Type B pancreatic cell (in vitro differentiated cells): ENCODE measurements at regions not wholly inside any gene's neighbourhood (a gene's known extent, or its start where the extent isn't known, plus 50 kb on each side); places are given as distances from the start of the nearest gene placed in this dataset.
A peak's percentile ranks its signal among the peaks of the same experiment; 100 is the strongest.

Experiments used
- DNase-seq: peaks from one replicate; pipeline ENCODE4 v3.0.0; 2021; ENCODE audit warnings: mixed read lengths; ENCODE audit not compliant: unreplicated experiment; ENCODE audit errors: extremely low spot score
- H3K27ac Mint-ChIP-seq: 2 replicates; pipeline ENCODE4 v1.8.0; 2021; ENCODE audit warnings: mild to moderate bottlenecking, mixed read lengths
- H3K27me3 Mint-ChIP-seq: 2 replicates; pipeline ENCODE4 v1.8.0; 2021; ENCODE audit warnings: mixed read lengths
- H3K36me3 Mint-ChIP-seq: 2 replicates; pipeline ENCODE4 v1.8.0; 2021; ENCODE audit warnings: mixed read lengths
- H3K4me1 Mint-ChIP-seq: one replicate; pipeline ENCODE4 v1.8.0; 2021; ENCODE audit warnings: mixed read lengths; ENCODE audit not compliant: unreplicated experiment
- H3K4me3 Mint-ChIP-seq: 2 replicates; pipeline ENCODE4 v1.8.0; 2021; ENCODE audit warnings: mild to moderate bottlenecking, mixed read lengths
- H3K9me3 Mint-ChIP-seq: 2 replicates; pipeline ENCODE4 v1.8.0; 2021; ENCODE audit warnings: mixed read lengths
- CTCF ChIP-seq: fragments of 200-600 bp; sonication (generic); conservative IDR thresholded peaks from 2 replicates; pipeline ENCODE4 v1.5.0; 2021; ENCODE audit warnings: antibody characterized with exemption, mild to moderate bottlenecking

- H3K36me3 Mint-ChIP-seq = no peaks in the 10 kb centered on the region
- H3K27me3 Mint-ChIP-seq = no peaks in the 10 kb centered on the region
- peak; percentile 92 for TF ChIP-seq CTCF
- DNase-seq = no peak
- H3K9me3 Mint-ChIP-seq = no peaks in the 10 kb centered on the region
- H3K27ac Mint-ChIP-seq = peak overlapping the region; percentile 63
- H3K4me1 Mint-ChIP-seq = peaks cover 15% of the 10 kb centered on the region
- H3K4me3 Mint-ChIP-seq = no peak overlapping the region
These were observed 70.8 kb upstream of the ZBTB20 start for GRCh38 chr3:115217678-115218451.

- H3K27ac Mint-ChIP-seq = no peak overlapping the region
- no peaks in the 10 kb centered on the region for H3K36me3 Mint-ChIP-seq
- no peak for TF ChIP-seq CTCF
- H3K27me3 Mint-ChIP-seq = no peaks in the 10 kb centered on the region
- no peak for DNase-seq
- H3K9me3 Mint-ChIP-seq = no peaks in the 10 kb centered on the region
- H3K4me3 Mint-ChIP-seq = no peak overlapping the region
- H3K4me1 Mint-ChIP-seq = peaks cover 15% of the 10 kb centered on the region
These were observed 71.8 kb upstream of the ZBTB20 start for GRCh38 chr3:115218859-115219258.

GRCh38 chr3:115224687-115225086, 77.6 kb upstream of the ZBTB20 start:
- no peak overlapping the region for H3K4me3 Mint-ChIP-seq
- TF ChIP-seq CTCF = no peak
- H3K27ac Mint-ChIP-seq = no peak overlapping the region
- DNase-seq = no peak
- no peaks in the 10 kb centered on the region for H3K36me3 Mint-ChIP-seq
- no peaks in the 10 kb centered on the region for H3K9me3 Mint-ChIP-seq
- H3K4me1 Mint-ChIP-seq = no peaks in the 10 kb centered on the region
- H3K27me3 Mint-ChIP-seq = no peaks in the 10 kb centered on the region

GRCh38 chr3:115226844-115227445, 79.9 kb upstream of the ZBTB20 start:
- no peak for TF ChIP-seq CTCF
- DNase-seq = no peak
- H3K27ac Mint-ChIP-seq = no peak overlapping the region
- H3K4me3 Mint-ChIP-seq = no peak overlapping the region
- no peaks in the 10 kb centered on the region for H3K9me3 Mint-ChIP-seq
- no peaks in the 10 kb centered on the region for H3K36me3 Mint-ChIP-seq
- H3K4me1 Mint-ChIP-seq = no peaks in the 10 kb centered on the region
- no peaks in the 10 kb centered on the region for H3K27me3 Mint-ChIP-seq

- DNase-seq = no peak
- Mint-ChIP-seq H3K27ac (no peak overlapping the region), H3K4me3 (no peak overlapping the region), H3K4me1 (no peaks in the 10 kb centered on the region), H3K9me3 (no peaks in the 10 kb centered on the region), H3K36me3 (no peaks in the 10 kb centered on the region), H3K27me3 (no peaks in the 10 kb centered on the region)
- TF ChIP-seq CTCF = no peak
These were observed 80.4 kb upstream of the ZBTB20 start for GRCh38 chr3:115227461-115227860.
